HepG2 (cell line): ENCODE measurements at regions not wholly inside any gene's neighbourhood (a gene's known extent, or its start where the extent isn't known, plus 50 kb on each side); places are given as distances from the start of the nearest gene placed in this dataset.

ENCODE experiments used
- ATAC-seq: fragments of 200-7000 bp; cut with Tn5 transposase; 3 replicates; pipeline ENCODE4 v1.9.1; 2020; ENCODE audit warnings: mild to moderate bottlenecking, moderate library complexity
- BruUV-seq: library from RNA; stranded (reverse); fragments of 400-500 nt; replicated peaks from 2 replicates; lab custom pipeline; 2021; lab: Mats Ljungman, UMichigan
- CTCF ChIA-PET: fragments of 300-600 bp; formaldehyde crosslinking; extraction: SDS; loops from one replicate; lab custom pipeline; 2021; ENCODE audit warnings: low total read pairs, inconsistent platforms, low intra/inter-chr PET ratio; lab: Yijun Ruan, JAX
- POLR2A ChIA-PET: fragments of 350-600 bp; sonication (Branson Sonifier 250); formaldehyde crosslinking; loops from one replicate; lab custom pipeline; 2020; ENCODE audit warnings: antibody characterized with exemption, inconsistent platforms; lab: Yijun Ruan, JAX
- DNase-seq: peaks from one replicate; pipeline ENCODE4 v3.0.0-alpha.2; 2015; ENCODE audit warnings: low spot score
- FAIRE-seq: peaks from 3 replicates; lab custom pipeline; 2011; peaks lifted over from hg19 to GRCh38; lab: Jason Lieb, UNC
- H2AFZ ChIP-seq: one replicate; pipeline ENCODE4 v1.6.1; 2011; ENCODE audit warnings: low read length, inconsistent platforms
- H3K27ac ChIP-seq: fragments of 300-600 bp; 3 replicates; pipeline ENCODE4 v1.8.0; 2011; ENCODE audit warnings: mixed run types, mild to moderate bottlenecking, mixed read lengths, low read length, inconsistent platforms; ENCODE audit not compliant: insufficient read depth; ENCODE audit errors: extremely low read length
- H3K27me3 ChIP-seq, 2 experiments: fragments of 200-600 bp in 1 of 2; 2 replicates in 1 of 2; 3 replicates in 1 of 2; pipeline versions ENCODE4 v1.6.0 to v1.8.0; 2011; ENCODE audit warnings: low read length in 2 of 2, mild to moderate bottlenecking in 2 of 2, moderate library complexity in 2 of 2, inconsistent platforms in 1 of 2; ENCODE audit not compliant: insufficient read depth in 2 of 2, control insufficient read depth in 1 of 2
- H3K36me3 ChIP-seq, 2 experiments: fragments of 200-600 bp in 1 of 2; replicated peaks in 1 of 2; 2 replicates in 1 of 2; 3 replicates in 1 of 2; pipeline versions ENCODE4 v1.5.1 to v1.8.0; 2011; ENCODE audit warnings: low read length in 2 of 2, inconsistent platforms in 1 of 2; ENCODE audit not compliant: insufficient read depth in 2 of 2, control insufficient read depth in 1 of 2
- H3K4me1 ChIP-seq: 2 replicates; pipeline ENCODE4 v1.5.1; 2012; ENCODE audit warnings: low read length, inconsistent platforms; ENCODE audit not compliant: insufficient read depth
- H3K4me2 ChIP-seq: 2 replicates; pipeline ENCODE4 v1.6.0; 2011; ENCODE audit warnings: low read depth, low read length, inconsistent platforms
- H3K4me3 ChIP-seq, 3 experiments: fragments of 200-600 bp in 1 of 3; sonication (generic), shearing (Covaris generic) in 1 of 3; replicated peaks in 1 of 3; 2 replicates each; pipeline ENCODE4 v1.5.1; 2011 to 2016; ENCODE audit warnings: low read length in 3 of 3, inconsistent platforms in 2 of 3, low read depth in 2 of 3, mild to moderate bottlenecking in 2 of 3, control low read depth in 1 of 3, mixed read lengths in 1 of 3; ENCODE audit not compliant: insufficient read depth in 1 of 3
- H3K79me2 ChIP-seq: one replicate; pipeline ENCODE4 v1.6.1; 2011; ENCODE audit warnings: low read length, inconsistent platforms; ENCODE audit not compliant: insufficient read depth
- H3K9ac ChIP-seq: 2 replicates; pipeline ENCODE4 v1.6.0; 2011; ENCODE audit warnings: mild to moderate bottlenecking, low read depth, low read length, inconsistent platforms; ENCODE audit not compliant: insufficient read depth
- H3K9me3 ChIP-seq: 2 replicates; pipeline ENCODE4 v1.5.1; 2012; ENCODE audit warnings: mild to moderate bottlenecking, low read length
- H4K20me1 ChIP-seq: 2 replicates; pipeline ENCODE4 v1.6.0; 2011; ENCODE audit warnings: inconsistent platforms, mild to moderate bottlenecking, low read length, moderate library complexity; ENCODE audit not compliant: insufficient read depth
- ARNT2 ChIP-seq: sonication (generic); formaldehyde crosslinking; IDR thresholded peaks from 2 replicates; pipeline ENCODE4 v1.8.0; 2022; ENCODE audit warnings: mild to moderate bottlenecking, low read depth, missing genetic modification reagents, moderate library complexity
- HES4 ChIP-seq: sonication (generic); formaldehyde crosslinking; IDR thresholded peaks from 2 replicates; pipeline ENCODE4 v1.9.0; 2021; ENCODE audit warnings: mild to moderate bottlenecking, missing genetic modification reagents, borderline replicate concordance
- HMG20B ChIP-seq: conservative IDR thresholded peaks from 2 replicates; pipeline ENCODE4 v1.6.1; 2016; ENCODE audit warnings: missing genetic modification reagents, missing compliant biosample characterization
- KLF16 ChIP-seq, 2 experiments: sonication (generic) in 1 of 2; formaldehyde crosslinking in 1 of 2; IDR thresholded peaks; 2 replicates each; pipeline versions ENCODE4 v1.6.1 to v1.8.0; 2016 to 2023; ENCODE audit warnings: missing genetic modification reagents in 2 of 2, missing compliant biosample characterization in 1 of 2
- MIXL1 ChIP-seq: IDR thresholded peaks from 2 replicates; pipeline ENCODE4 v1.6.1; 2016
- ZFP36L1 ChIP-seq: sonication (generic); formaldehyde crosslinking; IDR thresholded peaks from 2 replicates; pipeline ENCODE4 v1.8.0; 2022; ENCODE audit warnings: mild to moderate bottlenecking, missing genetic modification reagents, moderate library complexity
- ZNF280D ChIP-seq: sonication (generic); formaldehyde crosslinking; IDR thresholded peaks from 2 replicates; pipeline ENCODE4 v1.5.1; 2020; ENCODE audit warnings: mild to moderate bottlenecking, missing genetic modification reagents
- ZNF552 ChIP-seq: sonication (generic); formaldehyde crosslinking; IDR thresholded peaks from 2 replicates; pipeline ENCODE4 v1.9.0; 2022; ENCODE audit warnings: missing genetic modification reagents, mild to moderate bottlenecking, borderline replicate concordance
- WGBS: methylation state at CpG from one replicate; pipeline ENCODE4 v1.1.6; 2017; ENCODE audit warnings: low lambda C conversion rate; 5-methylcytosine and 5-hydroxymethylcytosine counted together
- in situ Hi-C: cut with HindIII; loops from 2 replicates; pipeline ENCODE4 v1.10.0; 2017; ENCODE audit warnings: low pct_unique_long_range_greater_than_20kb; ENCODE audit not compliant: extremely low pct_ligation_motif_present
- intact Hi-C: fragments of 100-400 bp; cut with micrococcal nuclease; formaldehyde crosslinking; loops from one replicate; pipeline ENCODE4 v1.10.0; 2022; ENCODE audit not compliant: unreplicated experiment
- TF ChIP-seq, protein P1 (sequence below): IDR thresholded peaks from 2 replicates; pipeline ENCODE4 v1.6.1; 2016
- TF ChIP-seq, protein P2 (sequence below): sonication (generic); formaldehyde crosslinking; IDR thresholded peaks from 2 replicates; pipeline ENCODE4 v1.8.1; 2022; ENCODE audit warnings: mild to moderate bottlenecking, missing genetic modification reagents

DNA sequence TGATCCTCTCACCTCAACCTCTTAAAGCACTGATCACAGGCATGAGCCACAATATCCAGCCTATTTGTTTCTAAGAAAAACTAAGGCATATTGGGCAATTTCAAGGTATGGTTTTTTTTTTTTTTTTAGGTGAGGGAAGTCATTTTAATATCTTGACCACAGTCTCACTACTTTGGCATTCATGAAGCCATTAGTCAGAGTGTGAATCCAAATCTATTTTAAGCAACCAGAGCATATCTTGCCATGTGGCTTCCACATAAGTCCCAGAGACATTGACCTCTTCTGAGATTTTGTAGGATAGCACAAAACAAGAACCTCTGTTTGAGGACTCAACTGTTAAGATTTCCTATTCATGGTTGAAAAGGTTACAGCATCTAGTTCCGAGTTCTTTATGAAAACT is 130.3 kb upstream of the RBM19 start:
- Histone ChIP-seq H2AFZ (no peak overlapping the region), H3K9ac (no peak overlapping the region), H3K4me1 (no peaks in the 10 kb centered on the region), H3K9me3 (no peaks in the 10 kb centered on the region), H3K36me3 (no peaks in the 10 kb centered on the region), H3K79me2 (no peaks in the 10 kb centered on the region), H3K4me2 (no peak overlapping the region), H3K4me3 (no peak overlapping the region), H3K27me3 (no peaks in the 10 kb centered on the region), H3K27ac (no peak overlapping the region), H4K20me1 (no peaks in the 10 kb centered on the region)
- ChIA-PET CTCF (no interaction called here), POLR2A (no interaction called here)
- DNase-seq (no peak), ATAC-seq (no peak), FAIRE-seq (no peak)
- in situ Hi-C loops, result no loop called here
- intact Hi-C loops, result no loop called here
- 0% methylated on average over 1 of the region's 1 CpG for WGBS
- TF ChIP-seq HMG20B (CRISPR knock-in tag), result no peak
- no peak for TF ChIP-seq ARNT2
- no peak for TF ChIP-seq ZNF552 (CRISPR knock-in tag)
- TF ChIP-seq MIXL1 (CRISPR knock-in tag), result no peak
- TF ChIP-seq, protein P1, sequence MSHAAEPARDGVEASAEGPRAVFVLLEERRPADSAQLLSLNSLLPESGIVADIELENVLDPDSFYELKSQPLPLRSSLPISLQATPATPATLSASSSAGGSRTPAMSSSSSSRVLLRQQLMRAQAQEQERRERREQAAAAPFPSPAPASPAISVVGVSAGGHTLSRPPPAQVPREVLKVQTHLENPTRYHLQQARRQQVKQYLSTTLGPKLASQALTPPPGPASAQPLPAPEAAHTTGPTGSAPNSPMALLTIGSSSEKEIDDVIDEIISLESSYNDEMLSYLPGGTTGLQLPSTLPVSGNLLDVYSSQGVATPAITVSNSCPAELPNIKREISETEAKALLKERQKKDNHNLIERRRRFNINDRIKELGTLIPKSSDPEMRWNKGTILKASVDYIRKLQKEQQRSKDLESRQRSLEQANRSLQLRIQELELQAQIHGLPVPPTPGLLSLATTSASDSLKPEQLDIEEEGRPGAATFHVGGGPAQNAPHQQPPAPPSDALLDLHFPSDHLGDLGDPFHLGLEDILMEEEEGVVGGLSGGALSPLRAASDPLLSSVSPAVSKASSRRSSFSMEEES (CRISPR knock-in tag), result no peak
- no peak for TF ChIP-seq ZFP36L1 (CRISPR knock-in tag)
- TF ChIP-seq KLF16 (CRISPR knock-in tag; IDR thresholded peaks at IDR 0.05), result no peak
- no peak for TF ChIP-seq ZNF280D (CRISPR knock-in tag)
- TF ChIP-seq, protein P2, sequence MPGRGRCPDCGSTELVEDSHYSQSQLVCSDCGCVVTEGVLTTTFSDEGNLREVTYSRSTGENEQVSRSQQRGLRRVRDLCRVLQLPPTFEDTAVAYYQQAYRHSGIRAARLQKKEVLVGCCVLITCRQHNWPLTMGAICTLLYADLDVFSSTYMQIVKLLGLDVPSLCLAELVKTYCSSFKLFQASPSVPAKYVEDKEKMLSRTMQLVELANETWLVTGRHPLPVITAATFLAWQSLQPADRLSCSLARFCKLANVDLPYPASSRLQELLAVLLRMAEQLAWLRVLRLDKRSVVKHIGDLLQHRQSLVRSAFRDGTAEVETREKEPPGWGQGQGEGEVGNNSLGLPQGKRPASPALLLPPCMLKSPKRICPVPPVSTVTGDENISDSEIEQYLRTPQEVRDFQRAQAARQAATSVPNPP (CRISPR knock-in tag), result no peak
- TF ChIP-seq HES4, result no peak
- no TSS peak for BruUV-seq
